Spleen (tissue), 11 donors: ENCODE measurements at regions not wholly inside any gene's neighbourhood (a gene's known extent, or its start where the extent isn't known, plus 50 kb on each side); places are given as distances from the start of the nearest gene placed in this dataset.

Experiments
- DNase-seq: peaks from one replicate; pipeline ENCODE4 v3.0.0-alpha.2; 2020
- H3K27ac ChIP-seq, 8 donors: fragments of 200-600 bp; sonication (generic) in 7 of 8; 1 replicate in 4 of 8; 2 replicates in 4 of 8; pipeline versions ENCODE4 v1.5.0 to v1.8.0; 2016 to 2021; ENCODE audit warnings: inconsistent platforms in 4 of 8, mild to moderate bottlenecking in 4 of 8, moderate library complexity in 1 of 8
- H3K27me3 ChIP-seq, 7 donors: fragments of 200-600 bp; sonication (generic) in 6 of 7; replicated peaks in 1 of 7; 1 replicate in 4 of 7; 2 replicates in 3 of 7; pipeline versions ENCODE4 v1.5.0 to v1.8.0; 2016 to 2021; ENCODE audit warnings: inconsistent platforms in 3 of 7, mild to moderate bottlenecking in 1 of 7
- H3K36me3 ChIP-seq, 6 donors: fragments of 200-600 bp; sonication (generic) in 5 of 6; 1 replicate in 4 of 6; 2 replicates in 2 of 6; pipeline versions ENCODE4 v1.5.0 to v1.8.0; 2016 to 2021; ENCODE audit warnings: inconsistent platforms in 2 of 6
- H3K4me1 ChIP-seq, 6 donors: fragments of 200-600 bp; sonication (generic) in 5 of 6; 1 replicate in 3 of 6; 2 replicates in 3 of 6; pipeline versions ENCODE4 v1.5.0 to v1.8.0; 2016 to 2021; ENCODE audit warnings: inconsistent platforms in 3 of 6
- H3K4me3 ChIP-seq, 8 donors: fragments of 200-600 bp; sonication (generic) in 7 of 8; 1 replicate in 4 of 8; 2 replicates in 4 of 8; pipeline versions ENCODE4 v1.5.0 to v1.8.0; 2016 to 2021; ENCODE audit warnings: inconsistent platforms in 4 of 8, mild to moderate bottlenecking in 4 of 8, moderate library complexity in 2 of 8
- H3K9me3 ChIP-seq, 8 donors: fragments of 200-600 bp; sonication (generic) in 7 of 8; 1 replicate in 4 of 8; 2 replicates in 4 of 8; pipeline versions ENCODE4 v1.5.0 to v1.8.0; 2016 to 2021; ENCODE audit warnings: inconsistent platforms in 4 of 8
- POLR2A ChIP-seq, 3 donors: fragments of 450-650 bp; IDR thresholded peaks; one replicate each; pipeline ENCODE4 v1.5.1; 2017; ENCODE audit warnings: antibody characterized with exemption in 3 of 3, mild to moderate bottlenecking in 1 of 3
- POLR2AphosphoS5 ChIP-seq, 3 donors: sonication (generic); formaldehyde crosslinking; IDR thresholded peaks; one replicate each; pipeline ENCODE4 v1.5.1; 2017; ENCODE audit warnings: antibody characterized with exemption in 3 of 3
- WGBS, 5 donors: extraction: QIAGEN DNeasy Blood & Tissue Kit in 3 of 5; methylation state at CpG; one replicate each; pipeline versions ENCODE4 v1.1.5 to v1.1.7; 2013 to 2018; 5-methylcytosine and 5-hydroxymethylcytosine counted together
- intact Hi-C: fragments of 100-400 bp; cut with DNase I; formaldehyde crosslinking; loops from one replicate; pipeline ENCODE4 v1.15.0; 2023; ENCODE audit warnings: low total_unique reads
- TF ChIP-seq, protein P1 (sequence below), 11 experiments: fragments of 200-600 bp in 7 of 11; fragments of 450-650 bp in 4 of 11; sonication (generic) in 4 of 11; IDR thresholded peaks in 8 of 11; conservative IDR thresholded peaks in 3 of 11; 1 replicate in 7 of 11; 2 replicates in 4 of 11; pipeline versions ENCODE4 v1.4.0 to v1.8.0; 2016 to 2021; ENCODE audit warnings: antibody characterized with exemption in 11 of 11, inconsistent platforms in 4 of 11, mild to moderate bottlenecking in 1 of 11
- donor health status: healthy with polysubstance abuse.
- donor health status: DM: no; HTN: no; CAD: no; lungs with moderate emphysema.
- donor health status: DM: no; HTN: no; CAD: no.
- donor health status: Bipolar disorder and iron deficiency.
- donor health status: healthy.
- donor health status: DM: no; HTN: no; CAD: no.
- donor health status: DM: yes; HTN: yes; CAD: no.

- no peak for TF ChIP-seq POLR2A (IDR thresholded peaks at IDR 0.05)
- Histone ChIP-seq H3K9me3 (peaks cover 0 to 7% (median 0%) of the 10 kb centered on the region in 8 donors), H3K27ac (no peak overlapping the region), H3K4me1 (no peaks in the 10 kb centered on the region), H3K27me3 (no peaks in the 10 kb centered on the region), H3K4me3 (no peak overlapping the region), H3K36me3 (no peaks in the 10 kb centered on the region)
- no peak for DNase-seq
- WGBS, 5 donors = 69 to 80% (median 74%) methylated on average over 2 of the region's 2 CpGs
- intact Hi-C loops = no loop called here
Observed at GRCh38 chr4:30617836-30618235, 102.3 kb upstream of the PCDH7 start.

GRCh38 chr4:30619679-30620078, 100.5 kb upstream of the PCDH7 start:
- no peak for DNase-seq
- Histone ChIP-seq H3K4me1 (no peaks in the 10 kb centered on the region), H3K36me3 (no peaks in the 10 kb centered on the region), H3K27ac (no peak overlapping the region), H3K4me3 (no peak overlapping the region), H3K27me3 (no peaks in the 10 kb centered on the region), H3K9me3 (peaks cover 0 to 7% (median 0%) of the 10 kb centered on the region in 8 donors)
- WGBS, 5 donors = 0 to 36% (median 0%) methylated on average over 1 of the region's 1 CpG
- intact Hi-C loops = no loop called here
- TF ChIP-seq POLR2AphosphoS5 (IDR thresholded peaks at IDR 0.05) (no peak), POLR2A (IDR thresholded peaks at IDR 0.05) (no peak)
- TF ChIP-seq, protein P1, sequence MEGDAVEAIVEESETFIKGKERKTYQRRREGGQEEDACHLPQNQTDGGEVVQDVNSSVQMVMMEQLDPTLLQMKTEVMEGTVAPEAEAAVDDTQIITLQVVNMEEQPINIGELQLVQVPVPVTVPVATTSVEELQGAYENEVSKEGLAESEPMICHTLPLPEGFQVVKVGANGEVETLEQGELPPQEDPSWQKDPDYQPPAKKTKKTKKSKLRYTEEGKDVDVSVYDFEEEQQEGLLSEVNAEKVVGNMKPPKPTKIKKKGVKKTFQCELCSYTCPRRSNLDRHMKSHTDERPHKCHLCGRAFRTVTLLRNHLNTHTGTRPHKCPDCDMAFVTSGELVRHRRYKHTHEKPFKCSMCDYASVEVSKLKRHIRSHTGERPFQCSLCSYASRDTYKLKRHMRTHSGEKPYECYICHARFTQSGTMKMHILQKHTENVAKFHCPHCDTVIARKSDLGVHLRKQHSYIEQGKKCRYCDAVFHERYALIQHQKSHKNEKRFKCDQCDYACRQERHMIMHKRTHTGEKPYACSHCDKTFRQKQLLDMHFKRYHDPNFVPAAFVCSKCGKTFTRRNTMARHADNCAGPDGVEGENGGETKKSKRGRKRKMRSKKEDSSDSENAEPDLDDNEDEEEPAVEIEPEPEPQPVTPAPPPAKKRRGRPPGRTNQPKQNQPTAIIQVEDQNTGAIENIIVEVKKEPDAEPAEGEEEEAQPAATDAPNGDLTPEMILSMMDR (IDR thresholded peaks at IDR 0.05 in 8 of 11, conservative IDR thresholded peaks at IDR 0.05 in 3 of 11) = no peak

DNA sequence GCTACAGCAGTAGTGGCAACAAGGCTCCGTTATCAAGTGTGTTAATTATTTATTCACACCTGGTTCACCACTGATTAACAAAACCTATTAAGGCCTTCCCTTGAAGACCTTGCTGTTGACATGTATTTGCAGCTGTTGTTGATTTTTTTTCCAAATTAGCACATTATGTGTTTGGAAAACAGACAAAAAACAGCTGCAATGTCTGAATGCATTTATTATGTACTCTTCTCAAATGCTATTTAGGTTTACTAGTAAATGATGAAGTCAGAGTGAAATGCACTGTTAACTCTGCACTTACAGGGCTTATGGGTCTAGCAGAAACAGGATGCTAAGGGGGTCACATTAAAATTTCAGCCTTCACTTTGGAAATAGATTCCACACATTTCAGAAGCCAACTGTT, 99.5 kb upstream of the PCDH7 start:
- 62 to 86% (median 71%) methylated on average over 1 of the region's 1 CpG for WGBS, 5 donors
- no peak for DNase-seq
- TF ChIP-seq POLR2AphosphoS5 (IDR thresholded peaks at IDR 0.05) (no peak), POLR2A (IDR thresholded peaks at IDR 0.05) (no peak)
- TF ChIP-seq, protein P1 (IDR thresholded peaks at IDR 0.05 in 8 of 11, conservative IDR thresholded peaks at IDR 0.05 in 3 of 11) = no peak
- Histone ChIP-seq H3K27me3 (no peaks in the 10 kb centered on the region), H3K4me1 (no peaks in the 10 kb centered on the region), H3K4me3 (no peak overlapping the region), H3K27ac (no peak overlapping the region), H3K36me3 (no peaks in the 10 kb centered on the region), H3K9me3 (peaks cover 0 to 7% (median 0%) of the 10 kb centered on the region in 8 donors)
- intact Hi-C loops = no loop called here

DNA sequence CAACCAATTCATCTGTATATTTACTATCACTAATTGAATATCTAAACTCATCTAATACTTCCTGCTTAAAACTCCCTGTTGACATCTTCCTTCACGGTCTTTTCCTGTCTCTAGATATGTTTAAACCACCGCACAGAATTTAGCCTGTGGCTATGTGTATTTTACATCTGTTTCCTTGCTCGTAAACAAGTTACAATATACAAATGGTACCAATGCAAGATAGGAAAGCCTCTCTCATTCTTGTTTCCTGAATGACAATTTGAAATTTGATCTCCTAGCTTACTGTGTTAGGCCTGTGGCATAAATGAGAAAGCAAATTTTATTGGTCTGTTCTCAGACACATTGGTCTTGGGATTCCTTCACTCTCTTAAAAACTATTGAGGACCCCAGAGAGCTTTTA, 89.7 kb upstream of the PCDH7 start:
- Histone ChIP-seq H3K9me3 (peaks cover 0 to 16% (median 2%) of the 10 kb centered on the region in 8 donors), H3K4me1 (no peaks in the 10 kb centered on the region), H3K36me3 (no peaks in the 10 kb centered on the region), H3K4me3 (no peak overlapping the region), H3K27ac (no peak overlapping the region), H3K27me3 (no peaks in the 10 kb centered on the region)
- intact Hi-C loops = no loop called here
- TF ChIP-seq POLR2AphosphoS5 (IDR thresholded peaks at IDR 0.05) (no peak), POLR2A (IDR thresholded peaks at IDR 0.05) (no peak)
- TF ChIP-seq, protein P1 (IDR thresholded peaks at IDR 0.05 in 8 of 11, conservative IDR thresholded peaks at IDR 0.05 in 3 of 11) = no peak
- DNase-seq = no peak
- WGBS, 5 donors = 50 to 63% (median 59%) methylated on average over 3 of the region's 3 CpGs

GRCh38 chr4:30632751-30633150, 87.4 kb upstream of the PCDH7 start:
- H3K36me3 ChIP-seq = no peaks in the 10 kb centered on the region
- no peaks in the 10 kb centered on the region for H3K27me3 ChIP-seq
- H3K9me3 ChIP-seq = peaks cover 0 to 16% (median 2%) of the 10 kb centered on the region in 8 donors
- TF ChIP-seq POLR2A (IDR thresholded peaks at IDR 0.05) (no peak), POLR2AphosphoS5 (IDR thresholded peaks at IDR 0.05) (no peak)
- TF ChIP-seq, protein P1 (IDR thresholded peaks at IDR 0.05 in 8 of 11, conservative IDR thresholded peaks at IDR 0.05 in 3 of 11) = no peak
- DNase-seq = no peak
- H3K4me1 ChIP-seq = no peaks in the 10 kb centered on the region
- intact Hi-C loops = no loop called here
- 43 to 59% (median 54%) methylated on average over 1 of the region's 1 CpG for WGBS, 5 donors
- no peak overlapping the region for H3K4me3 ChIP-seq
- H3K27ac ChIP-seq = no peak overlapping the region
